ENCODE measurements at regions not wholly inside any gene's neighbourhood (a gene's known extent, or its start where the extent isn't known, plus 50 kb on each side); places are given as distances from the start of the nearest gene placed in this dataset.

DNA sequence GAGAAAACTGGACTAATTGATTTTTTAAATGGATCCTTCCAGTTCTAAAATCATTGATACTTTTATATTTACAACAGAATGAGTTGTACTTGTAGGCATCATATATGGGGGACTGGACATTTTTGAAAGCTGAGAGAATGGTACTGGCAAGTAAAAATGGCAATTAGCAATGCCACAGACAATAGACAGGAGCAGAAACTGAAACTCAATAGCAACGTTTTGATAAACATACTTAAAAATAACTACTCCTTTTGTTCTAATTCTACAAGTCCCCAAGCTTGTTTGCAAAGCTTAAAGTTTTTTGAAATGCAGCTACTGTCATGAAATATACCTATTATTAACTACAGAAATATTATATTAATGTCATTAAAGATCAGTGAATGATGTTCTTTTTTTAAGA lies 52.8 kb upstream of the FBXL7 start:
- H3K27me3 ChIP-seq = no peaks in the 10 kb centered on the region
- no peaks in the 10 kb centered on the region for H3K9me3 ChIP-seq
- H3K36me3 ChIP-seq = no peaks in the 10 kb centered on the region
- H3K4me3 ChIP-seq = no peak overlapping the region
- no peak overlapping the region for H3K27ac ChIP-seq
- no peaks in the 10 kb centered on the region for H3K4me1 ChIP-seq
- TF ChIP-seq POLR2A (IDR thresholded peaks at IDR 0.05) (no peak), CTCF (IDR thresholded peaks at IDR 0.05) (no peak), POLR2AphosphoS5 (IDR thresholded peaks at IDR 0.05; ENCODE audit: insufficient read depth in 1 of 2, low read depth in 1 of 2) (no peak)
- no peak for DNase-seq (ENCODE audit: extremely low spot score in 2 of 2)
- intact Hi-C loops (cut with DNase I) = no loop called here

DNA sequence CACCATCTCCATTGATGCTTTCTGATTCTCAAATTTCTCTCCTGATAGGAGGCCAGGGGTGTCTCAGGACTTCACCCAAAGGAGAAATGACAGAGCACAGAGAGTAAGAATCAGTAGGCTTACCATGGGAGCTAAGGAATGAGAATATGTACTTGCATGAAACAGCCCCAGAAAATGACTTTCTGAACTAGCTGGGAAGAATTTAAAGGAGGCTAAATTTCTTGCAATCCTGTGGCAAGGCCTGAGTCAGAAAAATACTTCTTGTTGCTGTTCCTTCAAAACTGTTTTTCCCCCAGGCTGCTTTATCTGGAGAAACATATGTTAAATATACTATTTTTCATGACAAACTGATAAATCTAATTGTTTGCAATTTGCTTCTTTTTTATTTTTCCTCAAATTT lies 53.4 kb upstream of the FBXL7 start:
- no peak overlapping the region for H3K4me3 ChIP-seq
- H3K27me3 ChIP-seq = no peaks in the 10 kb centered on the region
- no peak for DNase-seq (ENCODE audit: extremely low spot score in 2 of 2)
- intact Hi-C loops (cut with DNase I) = no loop called here
- no peaks in the 10 kb centered on the region for H3K4me1 ChIP-seq
- no peaks in the 10 kb centered on the region for H3K36me3 ChIP-seq
- TF ChIP-seq POLR2AphosphoS5 (IDR thresholded peaks at IDR 0.05; ENCODE audit: insufficient read depth in 1 of 2, low read depth in 1 of 2) = no peak
- TF ChIP-seq CTCF (IDR thresholded peaks at IDR 0.05) = no peak
- no peak for TF ChIP-seq POLR2A (IDR thresholded peaks at IDR 0.05)
- H3K27ac ChIP-seq = no peak overlapping the region
- H3K9me3 ChIP-seq = no peaks in the 10 kb centered on the region

GRCh38 chr5:15442193-15442570 lies 57.8 kb upstream of the FBXL7 start:
- Histone ChIP-seq H3K27ac (no peak overlapping the region), H3K36me3 (no peaks in the 10 kb centered on the region), H3K9me3 (no peaks in the 10 kb centered on the region), H3K27me3 (no peaks in the 10 kb centered on the region), H3K4me1 (no peaks in the 10 kb centered on the region), H3K4me3 (no peak overlapping the region)
- TF ChIP-seq CTCF (IDR thresholded peaks at IDR 0.05) (no peak), POLR2A (IDR thresholded peaks at IDR 0.05) (no peak), POLR2AphosphoS5 (IDR thresholded peaks at IDR 0.05; ENCODE audit: insufficient read depth in 1 of 2, low read depth in 1 of 2) (no peak)
- intact Hi-C loops (cut with DNase I) = no loop called here
- DNase-seq (ENCODE audit: extremely low spot score in 2 of 2) = no peak

DNA sequence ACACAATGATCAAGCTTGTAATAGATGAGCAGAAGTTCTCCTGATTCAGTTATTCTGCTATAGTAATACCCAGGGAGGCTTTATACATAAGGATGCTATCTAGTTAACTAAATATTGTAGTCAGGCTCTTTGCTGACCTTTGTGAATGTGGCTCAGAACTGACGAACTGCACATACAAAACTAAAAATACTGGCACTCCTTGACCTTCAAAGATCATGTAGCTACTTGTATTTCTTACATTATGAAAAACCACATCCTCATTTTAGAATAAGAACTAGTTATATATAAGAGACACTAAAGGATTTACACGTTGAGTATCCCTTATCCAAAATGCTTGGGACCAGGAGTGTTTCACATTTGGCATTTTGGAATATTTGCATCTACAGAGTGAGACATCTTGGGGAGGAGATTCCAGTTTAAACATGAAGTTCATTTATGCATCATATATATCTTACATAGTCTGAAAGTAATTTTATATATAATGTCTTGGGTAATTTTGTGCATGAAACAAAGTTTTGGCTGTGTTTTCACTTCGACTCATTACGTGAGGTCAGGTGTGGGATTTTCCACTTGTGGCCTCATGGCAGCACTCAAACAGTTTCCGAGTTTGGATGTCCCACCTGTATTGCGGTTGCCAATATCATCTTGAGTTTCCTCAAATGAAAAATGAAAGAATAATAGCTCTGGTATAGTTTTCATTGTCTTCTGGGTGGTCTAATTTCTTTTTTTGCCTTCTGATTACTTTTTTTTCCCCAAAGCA lies 58.4 kb upstream of the FBXL7 start:
- Histone ChIP-seq H3K27me3 (no peaks in the 10 kb centered on the region), H3K27ac (no peak overlapping the region), H3K36me3 (no peaks in the 10 kb centered on the region), H3K4me1 (no peaks in the 10 kb centered on the region), H3K4me3 (no peak overlapping the region), H3K9me3 (no peaks in the 10 kb centered on the region)
- DNase-seq (ENCODE audit: extremely low spot score in 2 of 2) = no peak
- intact Hi-C loops (cut with DNase I) = no loop called here
- TF ChIP-seq CTCF (IDR thresholded peaks at IDR 0.05) (no peak), POLR2A (IDR thresholded peaks at IDR 0.05) (no peak), POLR2AphosphoS5 (IDR thresholded peaks at IDR 0.05; ENCODE audit: insufficient read depth in 1 of 2, low read depth in 1 of 2) (no peak)

DNA sequence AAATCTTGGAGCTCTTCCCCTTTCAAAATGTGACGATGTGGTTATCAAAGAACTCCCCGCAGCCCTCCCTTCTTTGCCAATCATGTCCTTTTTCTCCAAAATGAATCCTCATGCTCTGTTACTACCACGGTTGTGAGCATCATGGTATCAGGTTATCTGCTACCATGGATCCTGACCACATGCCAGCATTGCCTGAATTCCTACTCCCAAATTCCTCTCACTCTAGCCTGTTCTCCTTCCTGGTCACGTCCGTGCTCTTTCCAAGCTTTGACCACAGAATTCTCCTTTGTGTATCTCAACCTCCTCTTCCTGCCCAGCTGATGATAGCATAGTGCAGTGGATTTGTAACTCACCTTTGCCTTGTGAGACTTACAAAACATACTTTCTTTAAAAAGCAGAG lies 59.5 kb upstream of the FBXL7 start:
- intact Hi-C loops (cut with DNase I) = no loop called here
- DNase-seq (ENCODE audit: extremely low spot score in 2 of 2) = no peak
- Histone ChIP-seq H3K9me3 (no peaks in the 10 kb centered on the region), H3K27me3 (no peaks in the 10 kb centered on the region), H3K4me1 (no peaks in the 10 kb centered on the region), H3K4me3 (no peak overlapping the region), H3K36me3 (no peaks in the 10 kb centered on the region), H3K27ac (no peak overlapping the region)
- TF ChIP-seq POLR2A (IDR thresholded peaks at IDR 0.05) = no peak
- TF ChIP-seq POLR2AphosphoS5 (IDR thresholded peaks at IDR 0.05; ENCODE audit: insufficient read depth in 1 of 2, low read depth in 1 of 2) = no peak
- no peak for TF ChIP-seq CTCF (IDR thresholded peaks at IDR 0.05)

All from vagina (tissue), 2 donors.